HEK293 (cell line): ENCODE measurements at regions not wholly inside any gene's neighbourhood (a gene's known extent, or its start where the extent isn't known, plus 50 kb on each side); places are given as distances from the start of the nearest gene placed in this dataset.

ENCODE experiments used
- CTCF ChIA-PET: fragments of 350-600 bp; formaldehyde crosslinking; extraction: SDS; loops from one replicate; lab custom pipeline; 2021; ENCODE audit warnings: antibody characterized with exemption; lab: Yijun Ruan, JAX
- POLR2A ChIA-PET: fragments of 300-600 bp; formaldehyde crosslinking; extraction: SDS; loops from one replicate; lab custom pipeline; 2020; ENCODE audit warnings: antibody characterized with exemption, inconsistent platforms; lab: Yijun Ruan, JAX
- H3K27ac ChIP-seq: fragments of 200-500 bp; sonication (Bioruptor generic); 2 replicates; pipeline ENCODE4 v1.5.1; 2014; ENCODE audit warnings: low read depth, low read length, control low read depth, inconsistent platforms; ENCODE audit errors: extremely low read depth
- H3K36me3 ChIP-seq, 2 experiments: fragments of 200-500 bp in 1 of 2; sonication (Bioruptor generic) in 1 of 2; 1 replicate in 1 of 2; 2 replicates in 1 of 2; pipeline ENCODE4 v1.5.1; 2014 to 2017; ENCODE audit warnings: inconsistent platforms in 2 of 2, low read length in 2 of 2; ENCODE audit not compliant: control insufficient read depth in 2 of 2, insufficient read depth in 1 of 2
- H3K4me1 ChIP-seq: fragments of 200-500 bp; sonication (Bioruptor generic); 2 replicates; pipeline ENCODE4 v1.5.1; 2014; ENCODE audit warnings: mild to moderate bottlenecking, low read length, inconsistent platforms; ENCODE audit not compliant: control insufficient read depth, insufficient read depth
- H3K4me3 ChIP-seq: 2 replicates; pipeline ENCODE4 v1.5.1; 2011; ENCODE audit warnings: low read depth, mild to moderate bottlenecking, control low read depth, low read length, moderate library complexity
- H3K9me3 ChIP-seq: fragments of 200-500 bp; sonication (Bioruptor generic); 2 replicates; pipeline ENCODE4 v1.5.1; 2014; ENCODE audit warnings: low read depth, low read length, inconsistent platforms; ENCODE audit not compliant: control insufficient read depth, insufficient read depth
- ATF2 ChIP-seq: fragments of 450-650 bp; formaldehyde crosslinking; IDR thresholded peaks from 2 replicates; pipeline ENCODE4 v1.5.1; 2016; ENCODE audit warnings: missing biosample characterization, missing genetic modification characterization, low read depth
- BCL11A ChIP-seq: fragments of 450-650 bp; formaldehyde crosslinking; IDR thresholded peaks from 2 replicates; pipeline ENCODE4 v1.5.1; 2016; ENCODE audit warnings: low read depth, missing biosample characterization, missing genetic modification characterization
- BCL11B ChIP-seq: fragments of 450-650 bp; formaldehyde crosslinking; IDR thresholded peaks from 2 replicates; pipeline ENCODE4 v1.5.1; 2016; ENCODE audit warnings: low read depth, missing biosample characterization, missing genetic modification characterization
- HOXD13 ChIP-seq: sonication (generic); formaldehyde crosslinking; IDR thresholded peaks from 2 replicates; pipeline ENCODE4 v1.8.0; 2022; ENCODE audit warnings: missing genetic modification reagents, borderline replicate concordance
- KLF8 ChIP-seq: fragments of 450-650 bp; formaldehyde crosslinking; IDR thresholded peaks from 2 replicates; pipeline ENCODE4 v1.5.1; 2016; ENCODE audit warnings: missing biosample characterization, missing genetic modification characterization
- RBAK ChIP-seq: fragments of 450-650 bp; formaldehyde crosslinking; IDR thresholded peaks from 2 replicates; pipeline ENCODE4 v1.5.1; 2016; ENCODE audit warnings: missing biosample characterization, missing genetic modification characterization
- SCRT2 ChIP-seq: fragments of 450-650 bp; formaldehyde crosslinking; IDR thresholded peaks from 2 replicates; pipeline ENCODE4 v1.5.1; 2016; ENCODE audit warnings: missing biosample characterization, missing genetic modification characterization
- SP3 ChIP-seq: fragments of 450-650 bp; formaldehyde crosslinking; IDR thresholded peaks from 2 replicates; pipeline ENCODE4 v1.5.1; 2016; ENCODE audit warnings: missing biosample characterization, missing genetic modification characterization
- TSHZ1 ChIP-seq: fragments of 450-650 bp; formaldehyde crosslinking; IDR thresholded peaks from 2 replicates; pipeline ENCODE4 v1.5.1; 2016; ENCODE audit warnings: missing biosample characterization, missing genetic modification characterization, borderline replicate concordance
- ZBTB17 ChIP-seq: fragments of 450-650 bp; formaldehyde crosslinking; IDR thresholded peaks from 2 replicates; pipeline ENCODE4 v1.5.1; 2016; ENCODE audit warnings: missing biosample characterization, missing genetic modification characterization
- ZBTB7A ChIP-seq: fragments of 450-650 bp; formaldehyde crosslinking; IDR thresholded peaks from 2 replicates; pipeline ENCODE4 v1.5.1; 2016; ENCODE audit warnings: low read depth, missing biosample characterization, missing genetic modification characterization
- ZFP3 ChIP-seq: fragments of 450-650 bp; formaldehyde crosslinking; IDR thresholded peaks from 2 replicates; pipeline ENCODE4 v1.5.1; 2016; ENCODE audit warnings: low read depth, missing biosample characterization, missing genetic modification characterization
- ZIC2 ChIP-seq: fragments of 450-650 bp; formaldehyde crosslinking; IDR thresholded peaks from 2 replicates; pipeline ENCODE4 v1.5.1; 2016; ENCODE audit warnings: missing biosample characterization, missing genetic modification characterization
- ZNF146 ChIP-seq: fragments of 450-650 bp; formaldehyde crosslinking; IDR thresholded peaks from 2 replicates; pipeline ENCODE4 v1.5.1; 2016; ENCODE audit warnings: missing biosample characterization, missing genetic modification characterization
- ZNF175 ChIP-seq: fragments of 450-650 bp; formaldehyde crosslinking; IDR thresholded peaks from 2 replicates; pipeline ENCODE4 v1.5.1; 2016; ENCODE audit warnings: missing biosample characterization, missing genetic modification characterization
- ZNF214 ChIP-seq: fragments of 450-650 bp; formaldehyde crosslinking; IDR thresholded peaks from 2 replicates; pipeline ENCODE4 v1.5.1; 2017; ENCODE audit warnings: missing biosample characterization, mild to moderate bottlenecking, missing genetic modification characterization, borderline replicate concordance
- ZNF221 ChIP-seq: fragments of 450-650 bp; formaldehyde crosslinking; IDR thresholded peaks from 2 replicates; pipeline ENCODE4 v1.5.1; 2017; ENCODE audit warnings: missing biosample characterization, missing genetic modification characterization, borderline replicate concordance
- ZNF223 ChIP-seq: fragments of 450-650 bp; formaldehyde crosslinking; IDR thresholded peaks from 2 replicates; pipeline ENCODE4 v1.5.1; 2016; ENCODE audit warnings: missing biosample characterization, missing genetic modification characterization
- ZNF239 ChIP-seq: fragments of 450-650 bp; formaldehyde crosslinking; IDR thresholded peaks from 2 replicates; pipeline ENCODE4 v1.5.1; 2016; ENCODE audit warnings: missing biosample characterization, missing genetic modification characterization
- ZNF37A ChIP-seq: fragments of 450-650 bp; IDR thresholded peaks from 2 replicates; pipeline ENCODE4 v1.5.1; 2018; ENCODE audit warnings: missing biosample characterization, missing genetic modification characterization
- ZNF404 ChIP-seq: fragments of 450-650 bp; formaldehyde crosslinking; IDR thresholded peaks from 2 replicates; pipeline ENCODE4 v1.5.1; 2017; ENCODE audit warnings: missing biosample characterization, missing genetic modification characterization
- ZNF560 ChIP-seq: fragments of 450-650 bp; formaldehyde crosslinking; IDR thresholded peaks from 2 replicates; pipeline ENCODE4 v1.5.1; 2017; ENCODE audit warnings: missing biosample characterization, missing genetic modification characterization, borderline replicate concordance
- ZNF561 ChIP-seq: fragments of 450-650 bp; IDR thresholded peaks from 2 replicates; pipeline ENCODE4 v1.5.1; 2018; ENCODE audit warnings: missing biosample characterization, missing genetic modification characterization, borderline replicate concordance
- ZNF585B ChIP-seq: fragments of 450-650 bp; formaldehyde crosslinking; IDR thresholded peaks from 2 replicates; pipeline ENCODE4 v1.5.1; 2016; ENCODE audit warnings: missing biosample characterization, missing genetic modification characterization
- ZNF596 ChIP-seq: fragments of 450-650 bp; IDR thresholded peaks from 2 replicates; pipeline ENCODE4 v1.5.0; 2018; ENCODE audit warnings: missing biosample characterization, mild to moderate bottlenecking, missing genetic modification characterization, moderate library complexity

GRCh38 chr1:162927421-162927820, 66.4 kb upstream of the CCDC190 start:
- ChIA-PET POLR2A (no interaction called here), CTCF (interaction anchor here (0.6 to 0.7 kb wide), 2 partner anchors 76 to 421 kb away, joined by 3 read pairs; no protein-coding TSS in a partner anchor)
- H3K27ac ChIP-seq = no peak overlapping the region

GRCh38 chr1:162926906-162927305, 65.9 kb upstream of the CCDC190 start:
- ChIA-PET POLR2A (no interaction called here), CTCF (interaction anchor here (0.7 kb wide), 1 partner anchor 421 kb away, joined by 3 read pairs; no protein-coding TSS in a partner anchor)
- Histone ChIP-seq H3K4me3 (no peak overlapping the region), H3K27ac (no peak overlapping the region), H3K36me3 (no peaks in the 10 kb centered on the region), H3K4me1 (peaks cover 9% of the 10 kb centered on the region; the same call in 1 of the 2 replicates), H3K9me3 (no peaks in the 10 kb centered on the region)
- no peak for TF ChIP-seq TSHZ1 (tag by site-specific recombination)
- TF ChIP-seq ZNF404 (tag by site-specific recombination) = no peak
- no peak for TF ChIP-seq ZNF561 (tag by site-specific recombination)
- TF ChIP-seq ZIC2 (tag by site-specific recombination) = no peak
- no peak for TF ChIP-seq BCL11A (tag by site-specific recombination)
- TF ChIP-seq ZNF239 = no peak
- no peak for TF ChIP-seq ZNF585B (tag by site-specific recombination)
- TF ChIP-seq ZNF596 (tag by site-specific recombination) = no peak
- no peak for TF ChIP-seq RBAK
- TF ChIP-seq ZNF221 (tag by site-specific recombination) = no peak
- TF ChIP-seq ZNF146 (tag by site-specific recombination) = no peak
- TF ChIP-seq KLF8 (tag by site-specific recombination) = no peak
- TF ChIP-seq ZNF214 (tag by site-specific recombination) = no peak
- no peak for TF ChIP-seq HOXD13 (CRISPR knock-in tag)
- no peak for TF ChIP-seq ZNF223
- no peak for TF ChIP-seq SCRT2 (tag by site-specific recombination)
- TF ChIP-seq ZNF560 = no peak
- TF ChIP-seq SP3 (tag by site-specific recombination) = no peak
- no peak for TF ChIP-seq ZNF37A (tag by site-specific recombination)
- TF ChIP-seq ZBTB17 (tag by site-specific recombination) = no peak

More at GRCh38 chr1:162927421-162927820, 66.4 kb upstream of the CCDC190 start:
- no peak overlapping the region for H3K4me3 ChIP-seq
- no peak for TF ChIP-seq BCL11B (tag by site-specific recombination)
- TF ChIP-seq ZBTB7A (tag by site-specific recombination) = no peak
- no peak for TF ChIP-seq ZNF175 (tag by site-specific recombination)
- TF ChIP-seq ZFP3 (tag by site-specific recombination) = no peak
- no peak for TF ChIP-seq ATF2 (tag by site-specific recombination)
- H3K4me1 ChIP-seq = peaks cover 9% of the 10 kb centered on the region; the same call in 1 of the 2 replicates
- H3K36me3 ChIP-seq = no peaks in the 10 kb centered on the region
- no peaks in the 10 kb centered on the region for H3K9me3 ChIP-seq
